ENCODE measurements at regions not wholly inside any gene's neighbourhood (a gene's known extent, or its start where the extent isn't known, plus 50 kb on each side); places are given as distances from the start of the nearest gene placed in this dataset.

GRCh38 chr14:27181333-27181732 is 583.5 kb upstream of the NOVA1 start:
- H3K14ac ChIP-seq (replicated peaks; ENCODE audit: low read depth, low read length): no peak overlapping the region
- H2BK20ac ChIP-seq (ENCODE audit: low read depth, low read length): no peak overlapping the region
- H2BK15ac ChIP-seq (ENCODE audit: low read depth, low read length): no peak overlapping the region
- no peaks in the 10 kb centered on the region for H3K27me3 ChIP-seq (ENCODE audit: control insufficient read depth, insufficient read depth, low read length)
- H4K20me1 ChIP-seq (ENCODE audit: insufficient read depth, low read length): no peaks in the 10 kb centered on the region
- H4K91ac ChIP-seq (ENCODE audit: insufficient read depth, low read depth, low read length): no peak overlapping the region
- no peak overlapping the region for H2AFZ ChIP-seq (replicated peaks; ENCODE audit: low read length, poor library complexity)
- H3K56ac ChIP-seq (ENCODE audit: extremely low read depth, insufficient read depth, low read length): no peak overlapping the region
- no peak overlapping the region for H4K5ac ChIP-seq (ENCODE audit: low read depth, low read length)
- no peak overlapping the region for H2AK5ac ChIP-seq (ENCODE audit: low read depth, low read length)
- POLR2A ChIA-PET (ENCODE audit: unreplicated experiment): no interaction called here
- H2BK120ac ChIP-seq (ENCODE audit: low read depth, low read length): no peak overlapping the region
- CTCF ChIA-PET: no interaction called here
- H3K9me1 ChIP-seq (ENCODE audit: insufficient read depth, low read length): no peaks in the 10 kb centered on the region
- ATAC-seq (ENCODE audit: low read depth): no peak
- H3K79me1 ChIP-seq (ENCODE audit: low read depth in 1 of 2, low read length in 2 of 2): no peaks in the 10 kb centered on the region
- H3K9ac ChIP-seq (ENCODE audit: low read depth, low read length): no peak overlapping the region
- H2BK5ac ChIP-seq (ENCODE audit: low read depth, low read length, poor library complexity, severe bottlenecking): no peak overlapping the region
- intact Hi-C loops (cut with micrococcal nuclease) (no loop called here), in situ Hi-C loops (cut with MboI; ENCODE audit: low sequenced_read_pairs) (no loop called here), dilution Hi-C loops (cut with HindIII; ENCODE audit: low sequenced_read_pairs, unreplicated experiment) (no loop called here)
- no peak overlapping the region for H3K23ac ChIP-seq (ENCODE audit: low read depth, low read length)
- WGBS, 2 experiments (ENCODE audit: extremely low coverage in 2 of 2, insufficient read length in 1 of 2): no CpG with 5 or more reads among the region's 5 CpGs
- no TSS peak for BruUV-seq (replicated peaks)
- H3K4me1 ChIP-seq (ENCODE audit: control insufficient read depth, insufficient read depth, low read length): no peaks in the 10 kb centered on the region
- H3K4me2 ChIP-seq (ENCODE audit: low read depth, low read length): no peak overlapping the region
- TF ChIP-seq, protein P1, sequence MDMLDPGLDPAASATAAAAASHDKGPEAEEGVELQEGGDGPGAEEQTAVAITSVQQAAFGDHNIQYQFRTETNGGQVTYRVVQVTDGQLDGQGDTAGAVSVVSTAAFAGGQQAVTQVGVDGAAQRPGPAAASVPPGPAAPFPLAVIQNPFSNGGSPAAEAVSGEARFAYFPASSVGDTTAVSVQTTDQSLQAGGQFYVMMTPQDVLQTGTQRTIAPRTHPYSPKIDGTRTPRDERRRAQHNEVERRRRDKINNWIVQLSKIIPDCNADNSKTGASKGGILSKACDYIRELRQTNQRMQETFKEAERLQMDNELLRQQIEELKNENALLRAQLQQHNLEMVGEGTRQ (IDR thresholded peaks at IDR 0.05; ENCODE audit: low read depth, low read length): no peak
- no peak for TF ChIP-seq RFX5 (IDR thresholded peaks at IDR 0.05; ENCODE audit: low read depth, low read length)
- H2AK9ac ChIP-seq (replicated peaks; ENCODE audit: low read depth, low read length, poor library complexity): no peak overlapping the region
- no peak overlapping the region for H3K18ac ChIP-seq (ENCODE audit: low read depth, low read length)
- H4K8ac ChIP-seq (ENCODE audit: low read depth in 2 of 2, low read length in 2 of 2): no peak overlapping the region
- H3K36me3 ChIP-seq (ENCODE audit: control insufficient read depth, insufficient read depth, low read length): no peaks in the 10 kb centered on the region
- no peak overlapping the region for H3K27ac ChIP-seq (ENCODE audit: insufficient read depth, low read length)
- H3K4me3 ChIP-seq (ENCODE audit: insufficient read depth, low read depth, low read length): no peak overlapping the region
- no peak overlapping the region for H3K4ac ChIP-seq (ENCODE audit: low read depth, low read length)
- 0 out of 2 replicates have a peak, but pooled peaks cover 2% of the 10 kb centered on the region for H3K9me3 ChIP-seq (ENCODE audit: control insufficient read depth, insufficient read depth, low read length)
- no peak for DNase-seq

Measured in IMR-90 (cell line).